OCI-M1 (cell line): ENCODE measurements at regions not wholly inside any gene's neighbourhood (a gene's known extent, or its start where the extent isn't known, plus 50 kb on each side); places are given as distances from the start of the nearest gene placed in this dataset.
A peak's percentile ranks its signal among the peaks of the same experiment; 100 is the strongest.
"Not testable (repeated sequence)": the region's sequence is repeated elsewhere in the genome, so short reads cannot be mapped to it uniquely, and the experiment has no call there.

ENCODE experiments used
- DNase-seq: peaks from one replicate; lab custom pipeline; 2025; lab: John Stamatoyannopoulos, UW

DNA sequence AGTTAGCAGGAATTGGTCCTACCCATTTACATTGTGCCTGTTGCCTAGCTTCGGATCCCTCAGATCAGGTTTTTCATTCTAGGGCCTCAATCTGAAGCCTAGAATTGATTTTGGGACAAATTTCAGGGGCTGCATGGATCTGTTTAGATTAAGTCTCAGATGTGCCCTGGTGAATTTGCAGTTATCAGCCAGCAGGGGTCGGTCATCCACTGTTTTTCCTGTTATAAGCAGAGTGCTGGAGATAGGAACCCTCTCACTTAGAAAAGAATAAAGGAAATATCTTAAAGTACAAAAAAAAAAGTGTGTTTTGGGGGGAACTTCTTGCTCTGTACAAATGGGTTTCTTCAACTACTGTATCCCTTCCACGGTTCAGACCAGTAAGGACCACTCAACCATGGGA, 212.5 kb downstream of the BCHE start:
- DNase-seq: peak; percentile 3

DNA sequence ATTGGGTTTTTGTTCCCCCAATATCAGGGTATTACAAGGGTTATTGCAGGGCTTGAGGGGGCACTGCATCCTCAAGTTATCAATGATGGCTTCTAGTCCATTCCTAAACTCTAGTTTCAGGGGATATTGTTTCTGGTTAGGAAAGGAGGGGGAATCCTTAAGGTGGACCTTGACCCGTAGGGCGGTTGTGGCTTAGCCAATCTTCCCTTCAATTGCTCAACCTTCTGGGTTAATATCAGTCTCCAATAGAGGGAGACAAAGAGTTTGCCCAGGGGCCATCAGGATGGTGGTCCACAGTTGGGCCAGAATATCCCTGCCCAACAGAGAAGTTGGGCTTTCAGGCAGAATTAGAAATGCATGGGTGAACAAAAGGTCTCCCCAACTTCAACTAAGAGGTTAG, 214.9 kb downstream of the BCHE start:
- DNase-seq: no peak

DNA sequence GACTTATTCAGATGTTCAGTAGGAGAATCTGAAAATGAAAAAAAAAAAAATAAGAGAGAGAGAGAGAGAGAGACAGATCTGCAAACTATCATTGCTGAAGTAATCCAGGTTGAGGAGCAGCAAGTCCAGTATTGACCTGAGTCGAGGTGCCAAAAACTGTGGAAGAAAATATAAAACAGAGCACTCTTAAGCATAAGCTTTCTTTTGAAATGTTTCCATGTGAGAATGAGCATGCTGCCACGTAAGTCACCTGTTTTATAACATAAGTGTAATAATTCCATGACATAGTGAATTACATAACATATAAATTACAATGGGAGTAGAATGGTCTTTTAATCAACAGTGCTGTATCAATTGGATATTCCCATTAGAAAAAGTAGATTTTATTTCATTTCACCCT, 218.2 kb downstream of the BCHE start:
- no peak for DNase-seq

DNA sequence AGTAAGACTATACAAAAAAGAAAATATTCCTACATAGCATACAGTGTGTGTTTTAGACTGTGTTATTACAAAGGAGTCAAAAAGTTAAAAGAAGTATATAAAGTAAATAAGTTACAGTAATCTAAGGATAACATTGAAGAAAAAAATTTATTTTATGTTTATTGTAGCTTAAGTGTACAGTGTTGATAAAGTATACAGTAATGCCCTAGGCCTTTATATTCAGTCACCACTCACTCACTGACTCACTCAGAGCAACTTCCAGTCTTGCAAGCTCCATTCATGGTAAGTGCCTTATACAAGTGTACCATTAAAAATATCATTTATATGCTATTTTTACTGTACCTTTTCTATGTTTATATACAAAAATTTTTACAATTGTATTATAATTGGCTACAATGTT, 220.1 kb downstream of the BCHE start:
- no peak for DNase-seq

DNA sequence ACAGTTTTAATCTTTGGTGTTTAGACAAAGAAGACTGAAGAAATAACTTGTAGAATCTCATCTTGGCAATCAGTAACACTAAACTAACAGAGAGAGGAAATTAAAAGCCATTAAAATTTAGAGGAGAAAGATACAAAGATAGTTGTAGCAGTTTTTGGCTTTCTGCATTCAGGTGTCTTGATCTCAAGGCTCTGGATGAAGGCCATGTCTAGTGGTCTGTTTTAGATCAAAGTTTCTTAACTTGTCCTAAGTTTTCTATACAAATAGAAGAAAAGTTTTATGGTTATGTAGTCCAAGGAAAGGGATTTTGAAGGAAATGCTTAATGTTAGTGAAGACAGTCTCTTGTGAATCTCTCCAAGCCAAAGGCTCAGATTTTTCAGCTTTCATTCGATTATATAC, 222.9 kb downstream of the BCHE start:
- DNase-seq: no peak

DNA sequence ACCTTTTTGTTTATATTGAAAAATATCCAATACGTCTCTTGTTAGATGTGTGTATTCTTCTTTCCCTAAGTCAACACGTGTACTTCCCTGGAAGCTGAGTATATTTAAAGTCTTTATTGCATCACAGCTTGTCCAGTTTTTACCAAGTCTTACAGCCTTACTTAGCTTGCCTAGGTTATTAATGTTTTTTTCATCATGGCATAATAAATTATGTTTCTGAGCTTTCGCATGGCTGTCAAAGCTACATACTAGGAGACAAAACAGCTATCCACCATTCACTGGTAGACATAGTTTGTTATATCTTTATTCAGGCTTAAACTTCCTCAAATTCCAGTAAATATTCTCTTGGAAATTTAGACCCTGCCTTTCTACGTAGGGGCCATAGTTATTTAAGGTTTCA, 224.2 kb downstream of the BCHE start:
- DNase-seq: no peak

DNA sequence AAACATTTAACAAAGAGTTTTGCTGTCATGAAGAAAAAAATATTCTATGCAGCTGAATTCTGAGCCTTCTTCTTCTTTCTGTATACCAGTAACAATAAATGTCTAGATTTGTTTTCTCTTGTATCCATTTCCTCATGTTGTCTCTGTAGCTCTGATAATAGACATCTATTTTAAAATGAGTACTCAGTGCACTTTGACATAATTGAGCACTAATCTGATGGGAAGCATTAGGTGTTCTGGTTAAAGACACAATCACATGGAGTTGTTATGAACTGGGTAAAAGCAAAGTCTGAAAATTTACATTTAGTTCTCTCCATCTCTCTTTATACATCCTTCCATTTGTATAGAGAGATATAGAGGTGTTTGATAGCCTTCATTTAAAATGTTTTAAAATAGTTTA, 230.0 kb downstream of the BCHE start:
- no peak for DNase-seq

DNA sequence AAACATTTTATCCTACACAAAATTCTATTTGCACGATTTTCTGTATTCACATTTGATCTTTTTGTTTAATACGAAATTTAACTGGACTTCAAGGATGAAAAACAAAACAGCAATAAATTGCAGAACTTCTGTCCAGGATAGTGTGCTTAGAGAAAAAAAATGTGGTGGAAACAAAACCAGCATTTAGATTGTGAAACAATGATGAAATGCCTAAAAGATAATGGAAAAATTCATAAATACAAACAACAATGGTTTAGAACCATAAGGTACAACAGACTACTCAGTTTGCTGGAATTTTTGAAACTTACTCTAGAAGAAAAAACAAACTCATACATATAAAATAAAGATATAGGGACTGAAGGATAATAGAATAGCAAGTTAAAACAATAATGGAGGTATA, 234.0 kb downstream of the BCHE start:
- no peak for DNase-seq

DNA sequence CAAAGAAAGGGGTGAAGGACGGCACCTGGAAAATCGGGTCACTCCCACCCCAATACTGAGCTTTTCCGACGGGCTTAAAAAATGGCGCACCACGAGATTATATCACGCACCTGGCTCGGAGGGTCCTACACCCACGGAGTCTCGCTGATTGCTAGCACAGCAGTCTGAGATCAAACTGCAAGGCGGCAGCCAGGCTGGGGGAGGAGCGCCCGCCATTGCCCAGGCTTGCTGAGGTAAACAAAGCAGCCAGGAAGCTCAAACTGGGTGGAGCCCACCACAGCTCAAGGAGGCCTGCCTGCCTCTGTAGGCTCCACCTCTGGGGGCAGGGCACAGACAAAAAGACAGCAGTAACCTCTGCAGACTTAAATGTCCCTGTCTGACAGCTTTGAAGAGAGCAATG, 264.7 kb downstream of the BCHE start:
- not testable (repeated sequence) for DNase-seq

DNA sequence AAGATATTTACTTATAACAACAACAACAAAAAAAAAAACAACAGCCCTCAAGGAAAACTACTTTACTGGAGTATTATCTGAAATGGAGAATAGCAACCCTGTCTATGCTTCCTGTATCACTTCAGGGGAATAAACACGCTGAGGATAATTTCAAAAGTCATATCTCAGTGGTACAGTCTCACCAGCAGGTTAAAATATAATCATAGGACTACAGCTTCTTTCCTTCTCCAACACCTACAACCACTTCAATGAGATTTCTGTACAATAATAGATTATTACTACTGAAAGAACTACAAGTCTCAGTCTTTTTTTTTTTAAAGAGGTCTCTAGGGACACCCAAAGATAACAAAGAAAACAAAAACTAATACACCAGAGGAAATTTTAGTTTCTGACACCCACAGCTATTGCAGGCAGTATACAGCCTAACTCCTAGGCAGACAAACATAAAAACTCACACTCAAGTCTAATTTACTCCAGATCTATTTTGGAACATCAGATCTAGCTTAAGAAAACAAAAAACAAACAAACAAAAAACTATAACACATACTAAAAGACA, 268.2 kb downstream of the BCHE start:
- no peak for DNase-seq

DNA sequence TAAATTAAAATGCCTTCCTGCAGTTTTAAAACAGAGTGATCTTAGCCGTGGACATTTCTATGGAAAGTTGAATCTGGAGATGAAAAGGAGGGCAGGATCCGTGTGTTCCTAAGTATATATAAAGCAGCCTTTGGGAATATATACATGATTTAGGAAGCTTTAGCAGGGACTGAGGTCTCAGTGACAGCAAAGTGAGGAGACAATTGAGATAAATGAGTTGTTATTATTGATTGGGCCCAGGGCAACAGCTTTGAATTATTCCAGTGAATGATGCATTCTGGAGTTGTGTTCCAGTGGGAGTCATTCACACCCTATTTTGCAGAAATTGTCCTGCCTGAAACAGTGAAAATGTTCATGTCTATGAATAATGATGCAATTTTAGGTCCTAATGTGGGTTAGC, 281.4 kb downstream of the BCHE start:
- no peak for DNase-seq

DNA sequence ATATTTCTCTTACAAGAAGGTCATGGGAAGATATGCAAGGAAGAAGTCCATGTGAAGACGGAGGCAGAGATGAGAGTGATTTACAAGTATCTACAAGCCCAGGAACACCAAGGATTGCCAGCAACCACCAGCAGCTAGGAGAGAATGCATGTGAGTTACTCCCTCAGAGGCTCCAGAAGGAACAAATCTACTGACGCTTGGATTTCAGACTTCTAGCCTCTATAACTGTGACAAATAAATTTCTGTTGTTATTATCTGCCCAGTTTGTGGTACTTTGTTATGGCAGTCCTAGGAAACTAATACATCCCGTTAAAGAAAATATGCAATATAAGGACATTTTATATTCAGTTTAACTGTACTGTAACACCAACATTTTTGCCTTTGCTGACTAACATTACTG, 283.9 kb downstream of the BCHE start:
- no peak for DNase-seq

DNA sequence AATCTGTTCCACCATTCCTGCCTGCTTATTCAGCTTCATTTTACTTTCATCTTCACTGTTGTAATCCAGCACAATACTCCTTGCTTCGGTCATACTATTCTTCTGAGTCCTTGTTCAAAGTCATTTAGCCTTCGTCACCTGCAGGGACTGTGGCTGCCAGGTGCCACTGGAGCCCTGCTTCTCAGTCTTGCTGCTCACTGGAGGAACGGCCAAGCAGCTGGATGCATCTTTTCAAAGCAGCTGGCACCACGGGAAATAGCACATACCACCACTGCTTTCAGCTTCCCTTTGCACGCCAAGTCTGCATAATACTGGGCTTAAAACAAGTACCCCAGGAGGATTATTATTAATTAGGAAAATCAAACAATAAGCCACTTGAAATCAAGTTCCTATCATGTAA, 287.6 kb downstream of the BCHE start:
- no peak for DNase-seq

DNA sequence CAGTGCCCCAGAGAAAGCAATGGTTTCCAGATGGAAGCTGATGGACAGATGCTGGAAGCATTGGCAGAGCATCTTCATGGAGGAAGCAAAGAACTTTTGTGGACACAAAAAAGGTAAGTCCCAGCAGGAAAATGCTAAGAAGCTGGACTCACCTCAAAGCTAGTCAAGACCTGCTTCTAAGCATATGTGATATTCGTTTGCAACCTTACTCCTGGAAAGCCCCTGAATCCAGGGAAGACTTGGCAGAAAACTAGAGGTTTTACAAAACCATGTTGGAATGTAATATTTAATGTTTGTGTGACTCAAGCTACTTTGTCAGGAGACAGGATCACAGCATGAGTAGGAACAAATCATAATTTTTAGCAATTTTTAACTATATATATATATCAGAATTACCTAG, 288.2 kb downstream of the BCHE start:
- DNase-seq: no peak

DNA sequence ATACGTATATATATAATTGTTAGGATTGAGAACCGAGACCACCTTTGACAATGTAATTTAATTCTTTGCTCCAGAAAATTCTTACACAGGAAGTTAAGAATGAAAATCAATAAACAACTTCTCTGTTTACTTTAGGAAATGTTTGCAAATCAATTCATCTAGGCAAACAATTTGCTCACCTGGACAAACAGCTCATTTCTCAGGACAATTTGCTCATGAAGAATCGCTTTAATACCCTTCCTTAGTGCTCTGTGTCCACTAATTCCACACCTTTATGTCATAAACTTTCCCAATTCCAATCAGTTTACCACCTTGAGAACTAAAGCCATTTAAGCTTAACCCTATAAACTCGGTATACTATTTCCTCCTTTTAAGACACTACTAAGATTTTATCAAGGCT, 292.2 kb downstream of the BCHE start:
- no peak for DNase-seq

DNA sequence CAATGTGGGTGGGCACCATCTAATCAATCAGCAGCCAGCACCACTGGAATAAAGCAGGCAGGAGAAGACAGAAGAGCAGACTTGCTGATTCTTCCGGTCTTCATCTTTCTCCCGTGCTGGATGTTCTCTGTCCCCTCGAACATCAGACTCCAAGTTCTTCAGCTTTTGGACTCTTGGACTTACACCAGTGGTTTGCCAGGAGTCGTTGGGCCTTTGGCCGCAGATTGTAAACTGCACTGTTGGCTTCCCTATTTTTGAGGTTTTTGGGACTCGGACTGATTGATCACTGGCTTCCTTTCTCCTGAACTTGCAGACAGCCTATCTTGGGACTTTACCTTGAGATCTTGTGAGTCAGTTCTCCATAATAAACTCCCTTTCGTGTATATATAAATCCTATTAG, 292.8 kb downstream of the BCHE start:
- DNase-seq: no peak

DNA sequence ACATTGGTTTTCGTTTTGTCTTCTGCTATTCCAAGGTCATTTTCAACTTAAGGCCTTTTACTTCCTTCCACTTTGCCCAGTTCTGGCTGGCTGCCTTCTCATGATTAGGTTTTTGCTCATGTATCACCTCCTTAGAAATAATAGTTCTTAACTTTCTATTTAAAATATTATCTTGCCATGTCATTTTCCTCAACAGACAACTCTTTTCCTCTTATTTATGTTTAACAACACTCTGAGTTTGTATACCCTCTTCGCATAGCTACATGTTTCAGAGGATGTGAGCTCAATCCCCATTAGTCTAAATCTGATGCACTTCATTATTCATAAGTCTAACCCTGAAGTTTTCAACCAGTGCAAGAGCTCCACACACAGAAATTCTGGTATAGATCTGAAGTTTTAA, 299.1 kb downstream of the BCHE start:
- no peak for DNase-seq

DNA sequence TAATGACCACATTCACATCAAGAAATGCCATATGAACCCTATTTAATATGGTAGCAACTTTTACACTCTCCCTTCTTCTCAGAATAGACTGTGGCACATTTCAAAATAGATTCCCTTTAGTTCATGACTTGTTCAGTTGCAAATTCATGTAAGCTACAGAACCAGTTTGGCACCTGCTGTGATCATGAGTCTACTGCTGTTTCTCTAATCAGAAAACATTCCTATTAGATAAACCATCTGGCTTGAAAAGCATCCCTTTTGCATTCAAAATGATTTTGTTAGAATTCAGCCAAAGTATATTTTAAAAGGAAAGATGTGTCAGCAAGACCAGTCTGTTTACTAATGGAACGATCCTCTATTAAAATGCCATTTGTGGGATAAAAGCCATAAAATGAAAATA, 304.4 kb downstream of the BCHE start:
- DNase-seq: no peak

DNA sequence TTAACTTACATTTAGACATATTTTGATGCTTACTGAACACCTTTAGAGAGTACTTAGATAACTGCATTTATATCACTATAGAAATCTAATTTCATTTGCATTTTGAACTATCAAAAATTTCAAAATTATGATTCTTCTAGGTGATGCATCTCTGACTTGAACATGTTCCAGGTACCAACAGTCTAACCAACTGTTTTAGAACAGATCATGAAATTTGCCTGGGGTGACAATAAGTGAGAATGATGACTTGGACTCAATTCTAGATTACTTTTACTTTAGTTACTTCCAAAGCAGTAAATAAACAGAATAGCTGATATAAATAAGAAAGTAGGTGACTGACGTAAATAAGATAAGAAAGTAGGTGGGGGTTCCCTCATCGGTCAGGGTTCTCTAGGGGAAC, 307.8 kb downstream of the BCHE start:
- DNase-seq: no peak

DNA sequence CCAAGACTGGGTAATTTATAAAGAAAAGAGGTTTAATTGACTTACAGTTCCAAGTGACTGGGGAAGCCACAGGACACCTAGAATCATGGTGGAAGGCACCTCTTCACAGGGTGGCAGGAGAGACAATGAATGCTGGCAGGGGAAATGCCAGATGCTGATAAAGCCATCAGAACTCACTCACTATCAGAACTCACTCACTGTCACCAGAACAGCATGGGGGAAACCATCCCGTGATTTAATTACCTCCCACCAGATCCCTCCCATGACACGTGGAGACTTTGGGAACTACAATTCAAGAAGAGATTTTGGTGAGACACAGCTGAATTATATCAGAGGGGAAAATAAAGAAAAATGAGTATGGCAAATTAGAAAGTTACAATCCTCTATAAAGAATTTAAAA, 310.9 kb downstream of the BCHE start:
- no peak for DNase-seq

DNA sequence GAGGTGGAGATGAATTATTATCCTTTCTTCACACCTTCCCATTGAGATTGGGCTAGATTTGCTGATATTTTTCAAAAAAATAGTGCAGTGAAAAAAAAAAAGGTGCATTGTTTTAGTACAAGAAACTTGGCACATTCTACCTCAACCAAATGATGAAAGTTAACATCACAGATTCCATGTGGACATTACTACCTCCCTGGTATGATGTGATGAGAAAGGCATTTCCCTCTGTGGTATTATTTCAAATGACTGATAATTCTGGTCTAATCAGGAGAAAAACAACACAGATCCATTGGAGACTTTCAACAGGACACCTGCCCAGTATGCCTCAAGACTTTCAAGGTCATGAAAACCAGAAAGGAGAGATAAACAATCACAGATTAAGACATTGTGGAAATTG, 313.4 kb downstream of the BCHE start:
- no peak for DNase-seq

DNA sequence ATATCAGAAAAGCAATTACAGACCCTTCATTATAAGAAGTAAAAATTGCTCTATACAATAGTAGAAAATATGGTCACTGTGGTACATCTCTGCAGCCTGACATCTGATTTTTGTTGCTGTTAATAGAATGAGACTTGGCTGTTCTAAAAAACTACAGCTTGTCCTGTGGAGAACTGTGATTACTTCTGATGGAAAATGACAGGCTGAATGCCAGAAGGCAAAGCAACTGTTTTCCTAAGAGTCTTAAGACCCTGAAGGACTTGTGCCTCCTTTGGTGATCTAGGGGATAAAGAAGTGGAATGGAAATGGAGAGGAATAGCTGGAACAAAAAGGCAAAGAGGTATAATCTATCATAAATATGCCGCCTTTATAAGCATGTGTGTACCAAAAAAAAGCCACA, 314.8 kb downstream of the BCHE start:
- DNase-seq: no peak

DNA sequence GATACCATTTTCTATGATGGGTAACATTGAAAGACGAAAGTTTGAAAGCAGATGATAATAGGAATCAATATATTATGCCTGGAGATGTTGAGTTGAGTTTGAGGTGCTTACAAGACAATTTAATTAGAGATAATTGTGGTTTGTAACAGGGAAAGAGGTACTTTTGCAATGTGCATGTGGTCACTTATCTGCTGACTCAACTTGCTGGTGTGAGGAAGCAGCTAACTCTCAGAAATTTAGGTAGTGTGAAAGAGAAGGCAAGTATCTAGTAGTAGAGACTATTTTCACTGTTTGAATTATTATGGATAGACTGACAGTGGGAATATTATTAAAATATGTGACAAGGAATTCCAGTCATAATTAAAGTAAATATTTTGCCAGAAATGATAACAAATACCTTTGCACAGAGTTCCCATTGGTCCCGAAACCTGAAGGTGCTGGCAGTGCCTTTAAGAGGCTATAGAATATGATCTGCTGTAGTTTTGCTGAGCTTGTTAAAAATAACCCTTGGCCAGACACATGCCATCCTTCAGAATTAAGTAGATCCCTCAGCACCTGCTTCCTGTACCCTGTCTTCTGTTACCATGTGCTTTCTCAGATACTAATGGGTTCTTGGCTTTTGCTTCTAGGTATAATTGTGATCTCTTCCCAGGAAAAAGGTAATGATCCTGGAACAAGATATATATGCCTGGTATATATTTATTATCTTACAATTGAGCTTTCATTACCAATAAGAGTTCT, 315.9 kb downstream of the BCHE start:
- DNase-seq: no peak

DNA sequence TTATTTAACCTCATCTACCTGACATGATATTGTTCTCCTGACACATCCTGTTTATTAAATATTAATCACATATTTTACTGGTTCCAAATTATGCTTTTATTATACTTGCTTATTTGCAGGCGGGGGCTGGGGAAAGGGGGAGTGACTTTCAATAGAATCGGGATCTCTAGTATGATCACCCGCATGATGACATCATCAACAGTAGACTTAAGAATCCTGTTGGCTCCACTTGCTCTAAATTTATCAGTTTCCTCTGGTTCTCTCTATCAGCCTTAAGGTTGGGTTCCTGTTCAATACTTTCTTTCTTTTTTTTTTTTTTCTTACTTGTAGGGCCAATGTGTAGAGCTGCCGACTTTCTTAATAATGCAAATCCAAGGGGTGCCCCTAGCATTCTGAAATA, 317.5 kb downstream of the BCHE start:
- no peak for DNase-seq
